Activated CD4-positive, alpha-beta T cell treated with anti-CD3 and anti-CD28 coated beads, Interleukin-2, amount 10 ng/mL, durations not matched to agents 7 days and 5 days (primary cell): ENCODE measurements at regions not wholly inside any gene's neighbourhood (a gene's known extent, or its start where the extent isn't known, plus 50 kb on each side); places are given as distances from the start of the nearest gene placed in this dataset.

Source experiments
- CTCF ChIA-PET: fragments of 350-600 bp; sonication (Branson Sonifier 250); formaldehyde crosslinking; loops from one replicate; lab custom pipeline; 2021; ENCODE audit warnings: antibody characterized with exemption; lab: Charles Lee
- POLR2A ChIA-PET: fragments of 350-600 bp; sonication (Branson Sonifier 250); formaldehyde crosslinking; loops from one replicate; lab custom pipeline; 2021; ENCODE audit warnings: antibody characterized with exemption; lab: Charles Lee
- DNase-seq: peaks from one replicate; pipeline ENCODE4 v3.0.0-alpha.2; 2020
- H3K27ac Mint-ChIP-seq: one replicate; pipeline ENCODE4 v1.8.0; 2021; ENCODE audit warnings: mild to moderate bottlenecking, moderate library complexity, mixed read lengths
- H3K27me3 Mint-ChIP-seq: one replicate; pipeline ENCODE4 v1.8.0; 2021; ENCODE audit warnings: mixed read lengths
- H3K36me3 Mint-ChIP-seq: one replicate; pipeline ENCODE4 v1.8.0; 2021; ENCODE audit warnings: low read depth, mixed read lengths
- H3K4me1 Mint-ChIP-seq: one replicate; pipeline ENCODE4 v1.8.0; 2021; ENCODE audit warnings: mixed read lengths
- H3K4me3 Mint-ChIP-seq: one replicate; pipeline ENCODE4 v1.8.0; 2021; ENCODE audit warnings: mild to moderate bottlenecking, moderate library complexity, mixed read lengths
- H3K9me3 Mint-ChIP-seq: one replicate; pipeline ENCODE4 v1.8.0; 2021; ENCODE audit warnings: mixed read lengths

DNA sequence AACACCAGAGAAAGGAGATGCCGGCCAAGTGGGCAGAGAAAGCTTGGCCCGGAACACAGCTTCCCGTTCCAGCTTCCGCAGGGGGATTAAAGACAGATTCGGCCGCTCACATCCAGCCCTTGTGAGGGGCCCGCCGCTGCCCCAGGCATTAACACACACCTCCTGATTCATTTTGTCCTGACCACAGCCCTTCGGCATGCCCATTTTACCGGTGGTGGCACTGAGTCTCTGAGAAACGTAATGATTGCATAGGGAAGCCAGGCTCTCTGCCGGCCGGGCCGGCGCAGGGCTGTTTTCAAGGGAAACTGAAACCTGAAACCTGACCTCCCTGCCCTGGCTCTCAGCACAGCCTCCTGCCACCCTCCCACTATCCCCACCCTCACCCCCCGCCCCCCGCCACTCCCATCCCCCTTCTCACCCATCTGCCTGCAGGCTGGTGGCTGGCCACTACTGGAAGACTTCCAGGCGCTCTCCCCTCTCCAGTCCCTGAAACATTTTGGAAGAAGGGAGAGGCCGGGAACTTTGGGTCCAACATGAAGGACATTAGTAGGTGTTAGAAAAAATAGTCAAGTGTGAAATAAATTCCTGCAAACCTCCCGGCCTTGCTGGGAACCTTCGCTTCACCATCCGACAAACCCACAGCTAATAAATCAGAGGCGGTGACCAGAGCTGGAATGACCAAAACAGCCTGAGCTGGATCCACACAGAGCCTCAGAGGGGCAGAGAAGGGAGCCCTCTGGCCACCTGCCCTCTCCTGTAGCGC is 83.5 kb upstream of the CUX1 start:
- Mint-ChIP-seq H3K4me1 (peaks cover 9% of the 10 kb centered on the region), H3K9me3 (no peaks in the 10 kb centered on the region), H3K27me3 (peaks cover 3% of the 10 kb centered on the region), H3K4me3 (no peak overlapping the region), H3K36me3 (no peaks in the 10 kb centered on the region), H3K27ac (no peak overlapping the region)
- ChIA-PET POLR2A (no interaction called here), CTCF (interaction anchor here (1.0 to 3.0 kb wide), 5 partner anchors 8 to 80 kb away, joined by 3 to 12 read pairs (median 6); no protein-coding TSS in a partner anchor)
- DNase-seq: no peak

DNA sequence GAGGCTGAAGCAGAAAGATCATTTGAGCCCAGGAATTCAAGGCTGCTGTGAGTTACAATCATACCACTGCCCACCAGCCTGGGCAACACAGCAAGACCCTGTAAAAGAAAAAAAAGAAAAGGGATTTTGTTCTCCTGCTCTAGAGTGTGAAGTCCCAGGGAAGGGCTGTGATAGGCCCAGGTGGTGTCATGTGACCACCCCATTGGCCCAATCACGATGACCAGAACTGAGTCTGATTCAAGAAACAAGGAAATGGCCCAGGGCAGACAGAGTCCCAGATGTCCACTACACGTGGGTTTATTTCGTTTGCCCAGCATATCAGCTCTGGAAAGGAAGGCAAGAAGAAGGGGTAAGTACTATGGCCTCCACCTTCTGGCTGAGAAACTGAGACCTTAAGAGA is 81.3 kb upstream of the CUX1 start:
- H3K4me3 Mint-ChIP-seq: no peak overlapping the region

DNA sequence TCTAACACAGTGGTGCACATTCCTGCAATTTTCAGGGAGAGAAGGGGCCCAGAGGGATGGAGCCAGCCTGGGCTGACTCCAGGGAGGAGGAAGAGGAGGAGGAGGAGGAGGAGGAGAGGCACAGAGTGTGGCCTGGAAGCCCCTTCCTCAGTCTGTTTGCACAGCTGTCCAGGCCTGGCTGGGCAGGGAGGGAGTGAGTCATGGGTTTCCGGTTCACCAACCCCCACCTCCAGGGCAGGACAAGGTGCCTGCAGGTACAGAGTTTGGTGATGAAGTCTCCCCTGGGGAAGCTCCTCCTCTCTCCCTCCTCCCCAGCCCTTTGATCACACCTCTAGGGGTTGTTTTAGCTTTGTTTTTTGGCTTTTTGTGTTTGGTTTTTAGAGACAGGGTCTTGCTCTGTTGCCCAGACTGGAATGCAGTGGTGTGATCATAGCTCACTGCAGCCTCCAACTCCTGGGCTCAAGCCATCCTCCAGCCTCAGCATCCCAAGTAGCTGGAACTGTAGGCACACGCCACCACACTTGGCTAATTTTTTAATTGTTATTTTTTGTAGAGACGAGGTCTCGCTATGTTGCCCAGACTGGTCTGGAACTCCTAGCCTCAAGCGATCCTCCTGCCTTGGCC is 77.5 kb upstream of the CUX1 start:
- Mint-ChIP-seq H3K36me3 (no peaks in the 10 kb centered on the region), H3K27me3 (no peaks in the 10 kb centered on the region)

More for the DNA sequence above, 81.3 kb upstream of the CUX1 start:
- ChIA-PET CTCF (interaction anchor here (3.0 kb wide), 1 partner anchor 11 kb away, joined by 9 read pairs; no protein-coding TSS in a partner anchor), POLR2A (no interaction called here)
- no peak for DNase-seq
- Mint-ChIP-seq H3K36me3 (no peaks in the 10 kb centered on the region), H3K4me1 (peaks cover 28% of the 10 kb centered on the region), H3K27ac (no peak overlapping the region), H3K9me3 (no peaks in the 10 kb centered on the region), H3K27me3 (peaks cover 3% of the 10 kb centered on the region)

DNA sequence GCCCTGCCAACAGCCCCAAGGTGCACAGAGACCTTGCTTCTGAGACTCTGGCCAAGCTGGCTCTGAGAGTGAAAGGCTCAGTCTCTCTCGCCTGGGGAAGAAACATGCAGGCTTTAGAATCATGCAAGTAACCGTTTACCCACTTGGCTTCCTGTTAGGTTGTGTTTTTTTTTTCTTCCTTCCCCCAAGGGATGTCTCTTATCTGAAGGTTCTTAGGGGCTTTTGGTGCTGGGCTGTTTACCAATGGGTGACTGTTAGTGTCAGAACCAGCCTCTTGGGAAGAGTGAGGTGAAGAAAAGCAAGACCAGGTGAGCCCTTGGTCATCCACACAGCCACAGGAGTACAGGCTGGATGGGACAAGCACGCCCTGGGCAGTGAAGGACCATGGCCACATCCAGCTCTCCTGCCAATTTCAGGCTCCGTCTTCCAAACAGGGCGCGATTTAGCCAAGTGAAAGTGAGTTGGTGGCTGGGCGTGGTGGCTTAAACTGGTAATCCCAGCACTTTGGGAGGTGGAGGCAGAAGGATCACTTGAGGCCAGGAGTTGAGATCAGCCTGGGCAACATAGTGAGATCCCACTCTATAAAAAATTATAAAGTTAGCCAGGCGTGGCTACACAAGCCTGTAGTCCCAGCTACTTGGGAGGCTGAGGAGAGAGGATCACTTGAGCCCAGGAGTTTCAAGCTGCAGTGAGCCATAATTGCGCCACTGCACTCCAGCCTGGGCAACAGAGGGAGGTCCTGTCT is 76.3 kb upstream of the CUX1 start:
- H3K4me1 Mint-ChIP-seq: peaks cover 56% of the 10 kb centered on the region
- ChIA-PET CTCF (interaction anchor here (0.9 to 1.6 kb wide), 6 partner anchors 8 to 78 kb away, joined by 3 to 8 read pairs (median 4); no protein-coding TSS in a partner anchor), POLR2A (interaction anchor here (0.6 kb wide), 1 partner anchor 73 kb away, joined by 5 read pairs; no protein-coding TSS in a partner anchor)
- H3K36me3 Mint-ChIP-seq: no peaks in the 10 kb centered on the region
- H3K27me3 Mint-ChIP-seq: no peaks in the 10 kb centered on the region
- H3K27ac Mint-ChIP-seq: peak overlapping the region; percentile 92
- H3K9me3 Mint-ChIP-seq: no peaks in the 10 kb centered on the region
- DNase-seq: peak; percentile 38
- peak overlapping the region; percentile 41 for H3K4me3 Mint-ChIP-seq

More for the DNA sequence above, 77.5 kb upstream of the CUX1 start:
- Mint-ChIP-seq H3K9me3 (no peaks in the 10 kb centered on the region), H3K4me3 (no peak overlapping the region), H3K27ac (peak overlapping the region; percentile 92), H3K4me1 (peaks cover 51% of the 10 kb centered on the region)
- ChIA-PET CTCF (interaction anchor here (0.5 to 1.3 kb wide), 5 partner anchors 10 to 388 kb away, joined by 3 to 5 read pairs (median 3); no protein-coding TSS in a partner anchor), POLR2A (interaction anchor here (0.6 kb wide), 2 partner anchors 25 to 86 kb away, joined by 3 read pairs; no protein-coding TSS in a partner anchor)
- no peak for DNase-seq

DNA sequence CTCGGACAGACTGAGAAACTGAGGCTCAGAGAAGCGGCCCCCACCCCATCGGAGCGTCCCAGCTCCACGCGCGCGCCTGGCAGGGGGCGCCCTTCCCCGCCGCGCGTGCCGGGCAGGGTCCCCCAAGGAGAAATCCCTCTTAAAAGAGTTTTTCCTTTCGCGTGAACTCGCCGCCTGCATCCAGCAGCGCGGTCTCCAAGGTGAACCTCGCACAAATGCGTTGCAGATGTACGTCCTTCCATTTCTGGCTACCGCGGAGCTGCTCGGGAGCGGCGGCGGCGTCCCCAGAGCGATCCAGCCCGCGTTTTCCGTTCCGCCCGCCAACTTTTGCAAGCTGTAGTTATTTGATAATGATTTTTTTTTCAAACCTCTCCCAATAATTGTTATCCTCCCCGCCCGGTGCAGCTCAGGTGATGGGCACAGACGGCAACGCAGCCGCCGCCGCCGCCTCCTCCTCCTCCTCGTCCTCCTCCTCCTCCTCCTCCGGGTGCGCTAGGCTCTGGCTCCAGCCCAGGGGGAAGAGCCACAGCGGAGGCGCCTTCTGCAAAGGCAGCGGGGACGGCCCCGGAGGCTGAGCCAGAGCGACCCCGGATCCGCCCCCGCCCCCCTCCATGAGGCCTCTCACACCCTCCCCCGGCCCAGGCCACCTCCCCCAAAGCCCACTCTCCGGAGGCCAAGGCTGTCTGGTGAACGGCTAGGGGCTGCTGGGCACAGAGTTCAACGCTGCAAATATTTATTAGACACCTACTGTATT is 74.0 kb upstream of the CUX1 start:
- H3K27me3 Mint-ChIP-seq: no peaks in the 10 kb centered on the region
- ChIA-PET POLR2A (interaction anchor here (0.6 kb wide), 1 partner anchor 54 kb away, joined by 3 read pairs; no protein-coding TSS in a partner anchor), CTCF (interaction anchor here (0.6 to 2.8 kb wide), 13 partner anchors 9 to 85 kb away, joined by 3 to 12 read pairs (median 3); no protein-coding TSS in a partner anchor)
- peak; percentile 75 for DNase-seq
- no peaks in the 10 kb centered on the region for H3K36me3 Mint-ChIP-seq
- peaks cover 56% of the 10 kb centered on the region for H3K4me1 Mint-ChIP-seq
- H3K9me3 Mint-ChIP-seq: no peaks in the 10 kb centered on the region
- H3K27ac Mint-ChIP-seq: peak overlapping the region; percentile 62
- H3K4me3 Mint-ChIP-seq: peak overlapping the region; percentile 78

DNA sequence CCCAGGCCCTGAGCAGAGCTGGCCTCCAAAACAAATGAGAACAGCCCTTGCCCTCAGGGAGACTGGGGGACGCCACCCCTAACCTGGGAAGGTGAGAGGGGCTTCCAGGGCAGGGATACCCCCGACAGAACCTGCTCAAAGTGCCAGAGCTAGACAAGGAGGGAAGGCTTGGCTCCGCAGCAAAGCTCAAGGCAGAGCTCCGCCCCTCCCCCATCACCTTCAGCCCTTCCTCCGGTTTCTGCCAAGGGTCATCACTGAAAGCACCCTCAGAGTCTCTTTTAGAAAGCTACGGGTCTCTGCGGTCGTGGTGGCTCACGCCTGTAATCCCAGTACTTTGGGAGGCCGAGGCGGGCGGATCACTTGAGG is 73.4 kb upstream of the CUX1 start:
- CTCF ChIA-PET: interaction anchor here (0.7 to 2.8 kb wide), 13 partner anchors 9 to 85 kb away, joined by 3 to 12 read pairs (median 3); no protein-coding TSS in a partner anchor
- H3K36me3 Mint-ChIP-seq: no peaks in the 10 kb centered on the region

DNA sequence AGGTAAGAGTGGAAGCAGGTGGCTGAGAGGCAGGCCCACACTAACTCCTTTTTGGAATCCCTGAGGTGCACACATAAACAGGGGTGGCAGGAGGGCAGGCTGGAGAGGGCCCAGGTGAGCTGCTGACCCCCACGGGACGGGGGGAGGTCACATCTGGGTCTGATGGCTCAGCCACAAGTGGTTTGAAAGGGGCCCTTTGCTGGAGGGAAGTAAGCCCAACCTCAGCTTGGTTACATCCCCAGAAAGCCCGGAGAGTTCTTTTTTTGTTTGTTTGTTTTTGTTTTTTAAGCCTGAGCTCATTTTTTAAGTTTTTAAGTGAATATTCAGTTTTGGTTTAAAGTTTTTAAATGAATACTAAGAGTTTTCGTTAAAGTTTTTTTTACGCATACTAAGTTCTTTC is 72.8 kb upstream of the CUX1 start:
- Mint-ChIP-seq H3K4me1 (peaks cover 50% of the 10 kb centered on the region), H3K4me3 (no peak overlapping the region), H3K36me3 (no peaks in the 10 kb centered on the region), H3K27ac (no peak overlapping the region), H3K9me3 (no peaks in the 10 kb centered on the region), H3K27me3 (no peaks in the 10 kb centered on the region)
- ChIA-PET CTCF (interaction anchor here (1.0 to 2.8 kb wide), 5 partner anchors 8 to 70 kb away, joined by 3 to 12 read pairs (median 5); no protein-coding TSS in a partner anchor), POLR2A (no interaction called here)
- no peak for DNase-seq

More for the DNA sequence above, 73.4 kb upstream of the CUX1 start:
- Mint-ChIP-seq H3K27me3 (no peaks in the 10 kb centered on the region), H3K9me3 (no peaks in the 10 kb centered on the region), H3K27ac (no peak overlapping the region), H3K4me1 (peaks cover 55% of the 10 kb centered on the region), H3K4me3 (peak overlapping the region; percentile 78)
- DNase-seq: no peak
- POLR2A ChIA-PET: interaction anchor here (0.6 kb wide), 1 partner anchor 54 kb away, joined by 3 read pairs; no protein-coding TSS in a partner anchor

DNA sequence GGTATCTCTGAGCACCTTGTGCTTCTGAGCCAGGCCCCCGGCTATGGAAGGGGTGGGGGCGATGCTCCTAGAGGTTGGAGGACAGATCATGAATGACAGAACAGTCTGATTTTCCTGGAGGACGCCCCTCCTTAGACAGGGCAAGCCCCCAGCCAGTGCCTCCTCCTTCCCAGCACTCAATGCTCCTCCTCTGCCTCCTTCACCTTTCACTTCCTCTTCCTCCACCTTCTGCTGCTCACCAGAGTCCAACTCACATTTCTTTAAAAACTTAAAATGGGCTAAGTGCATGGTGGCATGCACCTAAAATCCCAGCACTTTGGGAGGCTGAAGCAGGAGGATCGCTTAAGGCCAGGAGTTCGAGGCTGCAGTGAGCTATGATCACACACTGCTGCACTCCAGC is 71.1 kb upstream of the CUX1 start:
- ChIA-PET CTCF (interaction anchor here (1.3 kb wide), 1 partner anchor 487 kb away, joined by 3 read pairs; no protein-coding TSS in a partner anchor), POLR2A (no interaction called here)
- no peak for DNase-seq
- no peaks in the 10 kb centered on the region for H3K27me3 Mint-ChIP-seq
- no peak overlapping the region for H3K27ac Mint-ChIP-seq
- peaks cover 34% of the 10 kb centered on the region for H3K4me1 Mint-ChIP-seq
- no peaks in the 10 kb centered on the region for H3K36me3 Mint-ChIP-seq
- H3K9me3 Mint-ChIP-seq: no peaks in the 10 kb centered on the region
- no peak overlapping the region for H3K4me3 Mint-ChIP-seq

DNA sequence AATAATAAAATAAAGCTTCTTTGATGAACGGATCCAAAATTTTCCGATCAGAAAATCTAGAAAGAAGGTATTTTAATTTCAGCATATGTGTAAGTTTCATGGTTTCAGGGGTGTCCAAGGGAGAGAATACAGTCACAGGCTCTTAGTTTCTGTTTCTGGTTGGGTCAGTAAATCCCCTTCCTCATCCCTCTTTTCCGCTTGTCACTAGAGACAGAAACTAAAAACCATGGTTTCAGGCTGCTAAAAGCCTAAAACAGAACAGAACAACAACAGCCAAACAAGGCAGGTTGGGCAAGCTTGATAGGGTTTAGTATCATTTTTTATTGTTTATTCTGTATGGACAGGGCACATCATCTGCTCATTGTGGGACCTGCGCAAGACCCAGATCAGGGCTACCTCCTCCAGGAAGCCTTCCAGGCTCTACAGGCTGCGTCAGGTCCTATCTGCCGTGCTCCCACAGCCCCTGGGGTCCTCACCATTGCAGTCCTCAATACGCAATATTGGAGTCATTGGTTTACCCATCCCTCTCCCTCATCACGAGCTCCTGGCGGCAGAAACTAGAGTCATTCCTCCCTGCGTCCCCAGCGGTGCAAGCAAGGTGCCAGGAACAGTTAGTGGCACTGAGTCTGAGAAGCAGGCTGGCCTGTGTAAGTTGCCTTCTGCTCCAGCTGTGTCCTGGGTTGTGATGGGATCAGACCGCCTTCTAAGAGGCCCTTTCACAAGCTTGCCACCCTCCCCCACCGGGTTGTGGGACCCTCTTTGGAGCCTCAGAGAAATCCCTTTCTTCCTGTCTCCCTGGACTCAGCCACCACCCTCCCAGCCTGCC is 70.2 kb upstream of the CUX1 start:
- no peaks in the 10 kb centered on the region for H3K9me3 Mint-ChIP-seq
- no peaks in the 10 kb centered on the region for H3K27me3 Mint-ChIP-seq
- ChIA-PET CTCF (interaction anchor here (0.9 to 1.3 kb wide), 2 partner anchors 17 to 486 kb away, joined by 3 read pairs; no protein-coding TSS in a partner anchor), POLR2A (no interaction called here)
- H3K36me3 Mint-ChIP-seq: no peaks in the 10 kb centered on the region
- peaks cover 25% of the 10 kb centered on the region for H3K4me1 Mint-ChIP-seq
- DNase-seq: no peak
- no peak overlapping the region for H3K4me3 Mint-ChIP-seq
- no peak overlapping the region for H3K27ac Mint-ChIP-seq

DNA sequence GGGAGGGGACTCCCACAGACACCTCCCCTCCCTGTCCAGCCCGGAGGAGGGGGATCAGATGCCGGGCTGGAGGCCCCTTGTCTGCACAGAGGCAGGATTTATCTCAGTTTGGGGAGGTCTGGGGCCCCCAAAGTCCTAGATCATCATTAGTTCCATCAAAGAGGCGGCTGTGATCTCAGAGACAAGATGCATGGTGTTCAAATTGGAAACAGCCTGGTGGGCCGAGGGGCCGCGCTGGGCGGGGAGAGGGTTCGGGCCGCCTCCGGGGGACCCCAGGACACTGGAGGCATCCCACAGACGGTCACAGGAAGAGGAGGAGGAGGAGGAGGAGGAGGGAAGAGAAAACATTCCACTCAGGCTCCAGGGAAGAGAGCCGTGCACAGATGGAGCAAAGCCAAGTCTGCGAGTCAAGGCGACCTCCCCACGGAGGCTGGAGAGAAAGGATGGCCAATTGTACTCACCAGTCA is 69.5 kb upstream of the CUX1 start:
- no peaks in the 10 kb centered on the region for H3K27me3 Mint-ChIP-seq
- H3K4me3 Mint-ChIP-seq: no peak overlapping the region
- ChIA-PET CTCF (interaction anchor here (0.9 kb wide), 1 partner anchor 18 kb away, joined by 3 read pairs; no protein-coding TSS in a partner anchor), POLR2A (no interaction called here)
- H3K27ac Mint-ChIP-seq: no peak overlapping the region
- H3K36me3 Mint-ChIP-seq: no peaks in the 10 kb centered on the region
- no peaks in the 10 kb centered on the region for H3K9me3 Mint-ChIP-seq
- H3K4me1 Mint-ChIP-seq: peaks cover 19% of the 10 kb centered on the region
- DNase-seq: no peak

DNA sequence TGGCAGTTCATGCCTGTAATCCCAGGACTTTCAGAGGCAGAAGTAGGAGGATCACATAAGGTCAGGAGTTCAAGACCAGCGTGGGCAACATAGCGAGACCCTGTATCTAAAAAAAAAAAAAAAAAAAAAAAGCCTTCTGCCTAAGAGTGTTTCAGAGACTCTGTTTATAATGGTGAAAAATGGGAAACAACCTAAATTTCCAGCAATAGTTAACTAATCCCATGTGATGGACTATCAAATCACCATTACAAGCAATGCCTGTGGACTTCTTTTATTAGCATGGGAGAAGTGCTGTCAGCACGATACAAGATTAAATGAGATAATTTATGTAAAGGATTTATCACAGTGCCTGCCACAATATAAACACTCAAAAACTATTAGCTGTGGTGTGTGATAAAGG is 67.5 kb upstream of the CUX1 start:
- ChIA-PET CTCF (no interaction called here), POLR2A (no interaction called here)
- DNase-seq: no peak
- H3K27ac Mint-ChIP-seq: no peak overlapping the region
- no peaks in the 10 kb centered on the region for H3K36me3 Mint-ChIP-seq
- H3K27me3 Mint-ChIP-seq: no peaks in the 10 kb centered on the region
- no peak overlapping the region for H3K4me3 Mint-ChIP-seq
- H3K9me3 Mint-ChIP-seq: no peaks in the 10 kb centered on the region
- peaks cover 22% of the 10 kb centered on the region for H3K4me1 Mint-ChIP-seq
